Activated CD4-positive, alpha-beta T cell treated with anti-CD3 and anti-CD28 coated beads for 36 hours (primary cell): ENCODE measurements at regions not wholly inside any gene's neighbourhood (a gene's known extent, or its start where the extent isn't known, plus 50 kb on each side); places are given as distances from the start of the nearest gene placed in this dataset.

ENCODE experiments used
- ATAC-seq: fragments of 200-7000 bp; cut with Tn5 transposase; one replicate; pipeline ENCODE4 v1.10.0; 2021; ENCODE audit warnings: mild to moderate bottlenecking, moderate library complexity
- CTCF ChIA-PET: fragments of 350-600 bp; sonication (Branson Sonifier 250); formaldehyde crosslinking; loops from one replicate; lab custom pipeline; 2021; ENCODE audit warnings: antibody characterized with exemption; lab: Charles Lee
- POLR2A ChIA-PET: fragments of 350-600 bp; sonication (Branson Sonifier 250); formaldehyde crosslinking; loops from one replicate; lab custom pipeline; 2021; ENCODE audit warnings: antibody characterized with exemption, inconsistent platforms; lab: Charles Lee
- DNase-seq: peaks from one replicate; pipeline ENCODE4 v3.0.0-alpha.2; 2020
- H3K27ac Mint-ChIP-seq: one replicate; pipeline ENCODE4 v1.8.0; 2021; ENCODE audit warnings: mixed read lengths
- H3K27me3 Mint-ChIP-seq: one replicate; pipeline ENCODE4 v1.8.0; 2021; ENCODE audit warnings: mixed read lengths
- H3K36me3 Mint-ChIP-seq: one replicate; pipeline ENCODE4 v1.8.0; 2021; ENCODE audit warnings: low read depth, mixed read lengths
- H3K4me1 Mint-ChIP-seq: one replicate; pipeline ENCODE4 v1.8.0; 2021; ENCODE audit warnings: mixed read lengths
- H3K4me3 Mint-ChIP-seq: one replicate; pipeline ENCODE4 v1.8.0; 2021; ENCODE audit warnings: mild to moderate bottlenecking, moderate library complexity, mixed read lengths
- H3K9me3 Mint-ChIP-seq: one replicate; pipeline ENCODE4 v1.8.0; 2021; ENCODE audit warnings: low read depth, mixed read lengths
- intact Hi-C, 2 experiments: fragments of 100-400 bp; cut with DNase I in 1 of 2; cut with micrococcal nuclease in 1 of 2; formaldehyde crosslinking; loops; one replicate each; pipeline versions ENCODE4 v1.14.2 to v1.15.1; 2022 to 2024; cut with DNase I, micrococcal nuclease

GRCh38 chr4:125911058-125911457 lies 596.3 kb downstream of the FAT4 start:
- CTCF ChIA-PET: no interaction called here
- no peak overlapping the region for H3K4me3 Mint-ChIP-seq
- no peaks in the 10 kb centered on the region for H3K4me1 Mint-ChIP-seq
- H3K9me3 Mint-ChIP-seq: peaks cover 5% of the 10 kb centered on the region
- POLR2A ChIA-PET: no interaction called here
- H3K27ac Mint-ChIP-seq: no peak overlapping the region
- DNase-seq: no peak
- no peaks in the 10 kb centered on the region for H3K27me3 Mint-ChIP-seq
- ATAC-seq: no peak
- H3K36me3 Mint-ChIP-seq: no peaks in the 10 kb centered on the region
- intact Hi-C loops: no loop called here

- Mint-ChIP-seq H3K36me3 (no peaks in the 10 kb centered on the region), H3K9me3 (peaks cover 5% of the 10 kb centered on the region), H3K27me3 (no peaks in the 10 kb centered on the region), H3K4me3 (no peak overlapping the region), H3K27ac (no peak overlapping the region), H3K4me1 (no peaks in the 10 kb centered on the region)
- ATAC-seq (no peak), DNase-seq (no peak)
- intact Hi-C loops: no loop called here
- POLR2A ChIA-PET: no interaction called here
- CTCF ChIA-PET: no interaction called here
Observed at GRCh38 chr4:125911481-125911880, 596.7 kb downstream of the FAT4 start.

- Mint-ChIP-seq H3K27ac (no peak overlapping the region), H3K9me3 (peaks cover 3% of the 10 kb centered on the region), H3K27me3 (no peaks in the 10 kb centered on the region), H3K36me3 (no peaks in the 10 kb centered on the region), H3K4me1 (no peaks in the 10 kb centered on the region), H3K4me3 (no peak overlapping the region)
- POLR2A ChIA-PET: no interaction called here
- intact Hi-C loops: no loop called here
- CTCF ChIA-PET: no interaction called here
- DNase-seq: no peak
- no peak for ATAC-seq
Observed at GRCh38 chr4:125917559-125917958, 602.8 kb downstream of the FAT4 start.

- intact Hi-C loops: no loop called here
- Mint-ChIP-seq H3K27ac (no peak overlapping the region), H3K4me3 (no peak overlapping the region), H3K4me1 (no peaks in the 10 kb centered on the region), H3K36me3 (no peaks in the 10 kb centered on the region), H3K27me3 (no peaks in the 10 kb centered on the region), H3K9me3 (peaks cover 15% of the 10 kb centered on the region)
- ChIA-PET CTCF (no interaction called here), POLR2A (no interaction called here)
- DNase-seq: no peak
- ATAC-seq: no peak
Observed at GRCh38 chr4:125928652-125929051, 613.9 kb downstream of the FAT4 start.

GRCh38 chr4:125938541-125938940 lies 623.8 kb downstream of the FAT4 start:
- Mint-ChIP-seq H3K27ac (no peak overlapping the region), H3K36me3 (no peaks in the 10 kb centered on the region), H3K4me1 (no peaks in the 10 kb centered on the region), H3K27me3 (no peaks in the 10 kb centered on the region), H3K9me3 (peaks cover 16% of the 10 kb centered on the region), H3K4me3 (no peak overlapping the region)
- CTCF ChIA-PET: no interaction called here
- POLR2A ChIA-PET: no interaction called here
- ATAC-seq (no peak), DNase-seq (no peak)
- intact Hi-C loops: no loop called here

- intact Hi-C loops: no loop called here
- Mint-ChIP-seq H3K27me3 (no peaks in the 10 kb centered on the region), H3K27ac (no peak overlapping the region), H3K4me3 (no peak overlapping the region), H3K36me3 (no peaks in the 10 kb centered on the region), H3K9me3 (peaks cover 13% of the 10 kb centered on the region), H3K4me1 (no peaks in the 10 kb centered on the region)
- no peak for ATAC-seq
- no peak for DNase-seq
- POLR2A ChIA-PET: no interaction called here
- CTCF ChIA-PET: no interaction called here
Observed at GRCh38 chr4:125940426-125940825, 625.7 kb downstream of the FAT4 start.

GRCh38 chr4:125944966-125945365 lies 630.2 kb downstream of the FAT4 start:
- Mint-ChIP-seq H3K4me3 (no peak overlapping the region), H3K27me3 (no peaks in the 10 kb centered on the region), H3K27ac (no peak overlapping the region), H3K4me1 (no peaks in the 10 kb centered on the region), H3K9me3 (peaks cover 15% of the 10 kb centered on the region), H3K36me3 (no peaks in the 10 kb centered on the region)
- no peak for ATAC-seq
- ChIA-PET POLR2A (no interaction called here), CTCF (no interaction called here)
- no peak for DNase-seq
- intact Hi-C loops: no loop called here

- intact Hi-C loops: no loop called here
- no peak for ATAC-seq
Observed at GRCh38 chr4:125948021-125948420, 633.3 kb downstream of the FAT4 start.

GRCh38 chr4:125951261-125951887 lies 636.6 kb downstream of the FAT4 start:
- Mint-ChIP-seq H3K9me3 (peaks cover 2% of the 10 kb centered on the region), H3K36me3 (no peaks in the 10 kb centered on the region), H3K4me3 (no peak overlapping the region), H3K4me1 (no peaks in the 10 kb centered on the region), H3K27ac (no peak overlapping the region), H3K27me3 (no peaks in the 10 kb centered on the region)
- intact Hi-C loops: no loop called here
- ATAC-seq (no peak), DNase-seq (no peak)
- ChIA-PET POLR2A (no interaction called here), CTCF (no interaction called here)

More at GRCh38 chr4:125948021-125948420, 633.3 kb downstream of the FAT4 start:
- DNase-seq: no peak
- Mint-ChIP-seq H3K4me1 (no peaks in the 10 kb centered on the region), H3K27me3 (no peaks in the 10 kb centered on the region), H3K27ac (no peak overlapping the region), H3K36me3 (no peaks in the 10 kb centered on the region), H3K9me3 (peaks cover 6% of the 10 kb centered on the region), H3K4me3 (no peak overlapping the region)
- ChIA-PET POLR2A (no interaction called here), CTCF (no interaction called here)

GRCh38 chr4:125952631-125953030 lies 637.9 kb downstream of the FAT4 start:
- no peaks in the 10 kb centered on the region for H3K27me3 Mint-ChIP-seq
- H3K36me3 Mint-ChIP-seq: no peaks in the 10 kb centered on the region
- H3K27ac Mint-ChIP-seq: no peak overlapping the region
- H3K4me1 Mint-ChIP-seq: no peaks in the 10 kb centered on the region
- ChIA-PET POLR2A (no interaction called here), CTCF (no interaction called here)
- H3K9me3 Mint-ChIP-seq: peaks cover 2% of the 10 kb centered on the region
- ATAC-seq: no peak
- intact Hi-C loops: no loop called here
- no peak overlapping the region for H3K4me3 Mint-ChIP-seq
- DNase-seq: no peak

GRCh38 chr4:125956276-125956675 lies 641.5 kb downstream of the FAT4 start:
- Mint-ChIP-seq H3K36me3 (no peaks in the 10 kb centered on the region), H3K4me1 (no peaks in the 10 kb centered on the region), H3K27ac (no peak overlapping the region), H3K9me3 (no peaks in the 10 kb centered on the region), H3K4me3 (no peak overlapping the region), H3K27me3 (no peaks in the 10 kb centered on the region)
- ATAC-seq: no peak
- DNase-seq: no peak
- ChIA-PET POLR2A (no interaction called here), CTCF (no interaction called here)
- intact Hi-C loops: no loop called here

GRCh38 chr4:125958519-125958918 lies 643.8 kb downstream of the FAT4 start:
- CTCF ChIA-PET: no interaction called here
- Mint-ChIP-seq H3K36me3 (no peaks in the 10 kb centered on the region), H3K27ac (no peak overlapping the region), H3K27me3 (no peaks in the 10 kb centered on the region), H3K4me1 (no peaks in the 10 kb centered on the region), H3K4me3 (no peak overlapping the region), H3K9me3 (peaks cover 11% of the 10 kb centered on the region)
- DNase-seq (no peak), ATAC-seq (no peak)
- POLR2A ChIA-PET: no interaction called here
- intact Hi-C loops: no loop called here

- Mint-ChIP-seq H3K27ac (no peak overlapping the region), H3K4me3 (no peak overlapping the region), H3K9me3 (peaks cover 13% of the 10 kb centered on the region), H3K36me3 (no peaks in the 10 kb centered on the region), H3K4me1 (no peaks in the 10 kb centered on the region), H3K27me3 (no peaks in the 10 kb centered on the region)
- ATAC-seq (no peak), DNase-seq (no peak)
- ChIA-PET POLR2A (no interaction called here), CTCF (no interaction called here)
- intact Hi-C loops: no loop called here
Observed at GRCh38 chr4:125961626-125962025, 646.9 kb downstream of the FAT4 start.
